GM12875 (cell line): ENCODE measurements at regions not wholly inside any gene's neighbourhood (a gene's known extent, or its start where the extent isn't known, plus 50 kb on each side); places are given as distances from the start of the nearest gene placed in this dataset.

Source experiments
- H3K4me3 ChIP-seq: one replicate; pipeline ENCODE4 v1.5.1; 2011; ENCODE audit warnings: low read depth, low read length, control low read depth
- TF ChIP-seq, protein P1 (sequence below): IDR thresholded peaks from 2 replicates; pipeline ENCODE4 v1.5.1; 2011; ENCODE audit warnings: low read depth, mild to moderate bottlenecking, control low read depth, inconsistent platforms, low read length, moderate library complexity, borderline replicate concordance; ENCODE audit not compliant: insufficient read depth

DNA sequence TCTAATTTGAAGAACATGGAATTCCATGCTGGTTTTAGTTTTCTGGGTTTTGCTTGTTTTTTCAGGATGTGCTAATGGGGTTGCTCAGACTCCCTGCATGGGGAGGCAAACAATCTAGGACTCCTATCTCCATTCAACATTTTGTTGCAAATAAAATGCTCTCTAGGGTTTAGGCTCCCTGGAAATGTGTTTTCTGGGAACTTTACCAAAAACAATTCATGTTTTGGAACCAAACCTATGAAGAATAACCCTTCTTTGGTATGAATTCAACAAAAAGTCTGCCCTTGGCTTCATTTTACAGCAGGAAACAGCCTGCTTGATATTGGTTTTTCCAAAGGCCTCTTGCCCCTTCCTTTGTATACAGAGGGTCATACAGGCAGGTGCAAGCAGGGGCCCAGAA lies 217.7 kb downstream of the FOXA2 start:
- H3K4me3 ChIP-seq = no peak overlapping the region
- TF ChIP-seq, protein P1, sequence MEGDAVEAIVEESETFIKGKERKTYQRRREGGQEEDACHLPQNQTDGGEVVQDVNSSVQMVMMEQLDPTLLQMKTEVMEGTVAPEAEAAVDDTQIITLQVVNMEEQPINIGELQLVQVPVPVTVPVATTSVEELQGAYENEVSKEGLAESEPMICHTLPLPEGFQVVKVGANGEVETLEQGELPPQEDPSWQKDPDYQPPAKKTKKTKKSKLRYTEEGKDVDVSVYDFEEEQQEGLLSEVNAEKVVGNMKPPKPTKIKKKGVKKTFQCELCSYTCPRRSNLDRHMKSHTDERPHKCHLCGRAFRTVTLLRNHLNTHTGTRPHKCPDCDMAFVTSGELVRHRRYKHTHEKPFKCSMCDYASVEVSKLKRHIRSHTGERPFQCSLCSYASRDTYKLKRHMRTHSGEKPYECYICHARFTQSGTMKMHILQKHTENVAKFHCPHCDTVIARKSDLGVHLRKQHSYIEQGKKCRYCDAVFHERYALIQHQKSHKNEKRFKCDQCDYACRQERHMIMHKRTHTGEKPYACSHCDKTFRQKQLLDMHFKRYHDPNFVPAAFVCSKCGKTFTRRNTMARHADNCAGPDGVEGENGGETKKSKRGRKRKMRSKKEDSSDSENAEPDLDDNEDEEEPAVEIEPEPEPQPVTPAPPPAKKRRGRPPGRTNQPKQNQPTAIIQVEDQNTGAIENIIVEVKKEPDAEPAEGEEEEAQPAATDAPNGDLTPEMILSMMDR = no peak

DNA sequence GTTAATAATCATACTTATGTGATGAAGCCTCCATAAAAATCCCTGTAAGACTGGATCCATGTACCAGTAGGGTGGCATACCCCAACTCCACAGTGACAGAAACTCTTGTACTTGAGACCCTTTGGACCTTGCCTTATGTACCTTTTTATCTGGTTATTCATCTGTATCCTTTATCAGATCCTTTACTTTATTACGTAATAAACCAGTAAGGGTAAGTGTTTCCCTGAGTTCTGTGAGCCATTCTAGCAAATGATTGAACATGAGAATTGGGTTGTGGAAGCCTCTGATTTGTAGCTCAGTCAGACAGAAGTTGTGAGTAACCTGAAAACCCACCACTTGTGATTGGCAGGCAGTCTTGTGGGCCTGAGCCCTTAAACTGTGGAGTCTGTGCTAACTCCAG lies 229.7 kb downstream of the FOXA2 start:
- H3K4me3 ChIP-seq = no peak overlapping the region
- TF ChIP-seq, protein P1 = no peak

DNA sequence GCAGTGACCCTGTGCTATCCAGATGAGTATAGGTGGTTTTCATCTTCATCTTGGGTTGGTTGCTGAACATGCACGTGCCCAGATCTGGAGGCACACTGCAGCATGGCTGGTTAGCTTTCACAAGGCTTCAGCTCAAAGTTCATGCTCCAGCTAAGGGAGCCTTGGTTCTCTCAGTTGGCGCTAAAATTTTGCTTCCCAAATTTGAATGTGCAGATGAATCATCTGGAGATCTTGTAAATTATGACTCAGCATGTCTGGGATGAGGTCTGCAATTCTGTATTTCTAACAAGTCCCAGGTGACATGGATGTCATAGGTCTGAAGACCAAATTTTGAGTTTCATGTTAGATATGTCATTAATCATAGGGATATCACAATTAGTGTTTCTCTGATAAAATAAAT lies 230.8 kb downstream of the FOXA2 start:
- TF ChIP-seq, protein P1 = no peak
- H3K4me3 ChIP-seq = no peak overlapping the region

DNA sequence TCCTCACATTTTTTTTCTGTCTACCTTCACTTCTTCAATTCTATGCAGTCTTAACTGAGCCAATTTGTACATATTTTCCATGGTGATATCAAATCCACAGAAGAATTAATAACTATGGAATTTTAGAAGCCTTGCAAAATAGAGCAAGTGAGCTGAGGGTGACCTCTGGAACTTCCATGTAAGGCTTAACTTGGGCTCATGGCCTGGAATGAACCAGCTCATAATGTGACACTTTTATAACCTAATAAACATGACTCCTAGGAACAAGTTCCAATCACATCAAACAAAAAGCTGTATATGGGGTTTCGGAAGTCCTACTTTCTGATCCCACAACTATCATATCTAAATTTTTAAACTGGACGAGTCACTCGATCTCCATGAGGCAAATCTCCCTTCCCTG lies 232.4 kb downstream of the FOXA2 start:
- TF ChIP-seq, protein P1 = no peak
- H3K4me3 ChIP-seq = no peak overlapping the region

DNA sequence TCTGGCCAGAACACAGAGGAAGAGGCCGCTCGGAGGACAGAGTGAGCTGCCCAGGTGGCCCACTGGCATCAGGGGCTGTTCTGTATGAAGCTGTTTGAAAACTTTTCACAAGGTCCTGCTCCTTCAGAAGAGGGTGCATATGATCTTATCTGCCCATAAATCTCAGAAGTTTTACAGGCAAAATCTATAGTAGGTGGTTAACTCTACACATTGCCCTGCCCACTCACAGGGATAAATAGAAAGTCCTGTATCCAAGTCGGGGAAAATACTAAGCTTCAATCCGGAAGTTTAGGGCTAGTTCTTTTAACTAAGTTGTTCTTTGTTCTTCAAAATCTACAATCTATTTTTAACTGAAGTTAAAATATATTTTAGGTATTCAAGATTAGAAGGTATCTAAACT lies 233.7 kb downstream of the FOXA2 start:
- H3K4me3 ChIP-seq = no peak overlapping the region
- TF ChIP-seq, protein P1 = no peak

DNA sequence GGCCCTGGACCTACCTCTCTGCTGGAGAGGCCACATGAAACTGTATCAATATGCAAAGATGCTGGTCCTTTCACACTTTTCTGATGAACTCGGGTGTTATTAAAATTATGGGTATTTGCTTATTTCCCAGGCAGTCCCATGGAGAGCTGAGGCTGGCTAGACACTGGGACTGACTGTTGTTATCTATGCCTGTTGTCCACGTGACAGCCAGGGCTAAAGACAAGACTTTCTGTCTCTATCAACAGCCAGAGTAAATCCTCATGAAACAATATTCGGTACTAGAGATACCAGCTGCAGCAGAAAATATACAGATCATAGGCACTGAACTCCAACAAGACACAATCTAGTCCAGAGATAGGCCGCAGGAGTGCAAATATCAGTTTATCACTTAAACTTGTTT lies 236.4 kb downstream of the FOXA2 start:
- TF ChIP-seq, protein P1 = no peak
- no peak overlapping the region for H3K4me3 ChIP-seq

DNA sequence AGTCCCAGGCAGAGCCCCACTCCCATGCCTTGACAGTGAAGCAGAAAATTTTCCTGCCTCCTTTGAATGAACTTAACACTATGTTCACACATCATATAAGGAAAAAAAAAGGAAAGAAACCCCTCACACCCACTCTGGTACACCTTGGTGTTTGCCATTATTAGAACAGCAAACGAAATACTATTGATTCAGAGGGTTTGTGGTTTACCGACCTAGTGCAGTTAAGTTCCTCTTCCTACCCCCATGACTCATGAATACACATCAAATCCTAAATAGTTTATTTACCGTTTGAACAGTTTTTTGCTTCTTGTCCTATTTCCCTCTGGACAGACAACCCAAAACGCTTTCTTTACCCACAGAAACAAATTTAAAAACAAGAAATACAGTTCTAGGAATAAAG lies 237.7 kb downstream of the FOXA2 start:
- TF ChIP-seq, protein P1 = no peak
- no peak overlapping the region for H3K4me3 ChIP-seq
